HFFc6 (cell line): ENCODE measurements at regions not wholly inside any gene's neighbourhood (a gene's known extent, or its start where the extent isn't known, plus 50 kb on each side); places are given as distances from the start of the nearest gene placed in this dataset.

Experiments used
- DNase-seq: peaks from one replicate; pipeline ENCODE4 v3.0.0-alpha.2; 2018
- H3K27ac Mint-ChIP-seq: 2 replicates; pipeline ENCODE4 v1.8.0; 2020; ENCODE audit warnings: mild to moderate bottlenecking, mixed read lengths
- H3K27me3 Mint-ChIP-seq: 2 replicates; pipeline ENCODE4 v1.8.0; 2021; ENCODE audit warnings: mild to moderate bottlenecking, moderate library complexity, mixed read lengths; ENCODE audit not compliant: insufficient read depth
- H3K36me3 Mint-ChIP-seq: 2 replicates; pipeline ENCODE4 v1.8.0; 2021; ENCODE audit warnings: low read depth, mixed read lengths
- H3K4me1 Mint-ChIP-seq: 2 replicates; pipeline ENCODE4 v1.8.0; 2020; ENCODE audit warnings: low read depth, mixed read lengths
- H3K4me3 Mint-ChIP-seq: 2 replicates; pipeline ENCODE4 v1.8.0; 2020; ENCODE audit warnings: mild to moderate bottlenecking, moderate library complexity, mixed read lengths
- H3K9me3 Mint-ChIP-seq: 2 replicates; pipeline ENCODE4 v1.8.0; 2020; ENCODE audit warnings: mild to moderate bottlenecking, mixed read lengths
- CTCF ChIP-seq: fragments of 200-600 bp; sonication (generic); IDR thresholded peaks from 2 replicates; pipeline ENCODE4 v1.5.0; 2021; ENCODE audit warnings: antibody characterized with exemption, mild to moderate bottlenecking

- Mint-ChIP-seq H3K4me1 (peaks cover 17% of the 10 kb centered on the region; the same call in 1 of the 2 replicates), H3K27ac (no peak overlapping the region), H3K4me3 (no peak overlapping the region), H3K9me3 (no peaks in the 10 kb centered on the region), H3K27me3 (no peaks in the 10 kb centered on the region), H3K36me3 (no peaks in the 10 kb centered on the region)
- no peak for TF ChIP-seq CTCF
- DNase-seq = no peak
These were observed 65.6 kb downstream of the UFM1 start for GRCh38 chr13:38415233-38415632.

GRCh38 chr13:38417241-38417640, 67.6 kb downstream of the UFM1 start:
- H3K27ac Mint-ChIP-seq = peak overlapping the region; percentile 6; the same call in 1 of the 2 replicates
- no peak for TF ChIP-seq CTCF
- no peaks in the 10 kb centered on the region for H3K9me3 Mint-ChIP-seq
- peaks cover 17% of the 10 kb centered on the region; the same call in 1 of the 2 replicates for H3K4me1 Mint-ChIP-seq
- peak overlapping the region; percentile 3; the same call in 1 of the 2 replicates for H3K4me3 Mint-ChIP-seq
- no peaks in the 10 kb centered on the region for H3K36me3 Mint-ChIP-seq
- DNase-seq = no peak
- no peaks in the 10 kb centered on the region for H3K27me3 Mint-ChIP-seq

GRCh38 chr13:38417727-38418126, 68.1 kb downstream of the UFM1 start:
- Mint-ChIP-seq H3K4me1 (peaks cover 17% of the 10 kb centered on the region; the same call in 1 of the 2 replicates), H3K36me3 (no peaks in the 10 kb centered on the region), H3K27ac (peak overlapping the region; percentile 6; the same call in 1 of the 2 replicates), H3K9me3 (no peaks in the 10 kb centered on the region), H3K4me3 (peak overlapping the region; percentile 3; the same call in 1 of the 2 replicates), H3K27me3 (no peaks in the 10 kb centered on the region)
- TF ChIP-seq CTCF = peak; percentile 74
- peak; percentile 45 for DNase-seq

- no peak for TF ChIP-seq CTCF
- Mint-ChIP-seq H3K4me1 (peaks cover 17% of the 10 kb centered on the region; the same call in 1 of the 2 replicates), H3K4me3 (no peak overlapping the region), H3K27me3 (no peaks in the 10 kb centered on the region), H3K36me3 (no peaks in the 10 kb centered on the region), H3K9me3 (no peaks in the 10 kb centered on the region), H3K27ac (no peak overlapping the region)
- DNase-seq = peak; percentile 25
These were observed 68.6 kb downstream of the UFM1 start for GRCh38 chr13:38418286-38418685.

- H3K4me1 Mint-ChIP-seq = peaks cover 17% of the 10 kb centered on the region; the same call in 1 of the 2 replicates
- no peaks in the 10 kb centered on the region for H3K27me3 Mint-ChIP-seq
- no peak for TF ChIP-seq CTCF
- no peak for DNase-seq
- H3K4me3 Mint-ChIP-seq = no peak overlapping the region
- H3K9me3 Mint-ChIP-seq = no peaks in the 10 kb centered on the region
- H3K36me3 Mint-ChIP-seq = no peaks in the 10 kb centered on the region
- no peak overlapping the region for H3K27ac Mint-ChIP-seq
These were observed 69.7 kb downstream of the UFM1 start for GRCh38 chr13:38419312-38419873.
